ENCODE measurements at regions not wholly inside any gene's neighbourhood (a gene's known extent, or its start where the extent isn't known, plus 50 kb on each side); places are given as distances from the start of the nearest gene placed in this dataset.
"Not testable (repeated sequence)": the region's sequence is repeated elsewhere in the genome, so short reads cannot be mapped to it uniquely, and the experiment has no call there.

- Histone ChIP-seq H3K27ac (ENCODE audit: low read length) (no peak overlapping the region), H3K4me3 (ENCODE audit: low read length) (no peak overlapping the region), H3K4me1 (ENCODE audit: control insufficient read depth, insufficient read depth, low read length) (no peaks in the 10 kb centered on the region; the same call in 1 of the 2 replicates), H3K9me3 (ENCODE audit: control insufficient read depth, insufficient read depth, low read length) (no peaks in the 10 kb centered on the region), H3K27me3 (ENCODE audit: control insufficient read depth, insufficient read depth, low read length) (no peaks in the 10 kb centered on the region), H3K36me3 (ENCODE audit: control insufficient read depth, insufficient read depth, low read length) (no peaks in the 10 kb centered on the region)
- no peak for DNase-seq (ENCODE audit: low read depth, low spot score)
- WGBS (ENCODE audit: insufficient coverage, insufficient read length) = no CpG with 5 or more reads among the region's 1 CpG
These were observed 152.1 kb upstream of the PLXNC1 start for GRCh38 chr12:93996321-93996720.

- Histone ChIP-seq H3K9me3 (ENCODE audit: control insufficient read depth, insufficient read depth, low read length) (no peaks in the 10 kb centered on the region), H3K27ac (ENCODE audit: low read length) (no peak overlapping the region), H3K4me1 (ENCODE audit: control insufficient read depth, insufficient read depth, low read length) (no peaks in the 10 kb centered on the region), H3K4me3 (ENCODE audit: low read length) (no peak overlapping the region), H3K36me3 (ENCODE audit: control insufficient read depth, insufficient read depth, low read length) (no peaks in the 10 kb centered on the region), H3K27me3 (ENCODE audit: control insufficient read depth, insufficient read depth, low read length) (no peaks in the 10 kb centered on the region)
- DNase-seq (ENCODE audit: low read depth, low spot score) = no peak
- no CpG with 5 or more reads among the region's 1 CpG for WGBS (ENCODE audit: insufficient coverage, insufficient read length)
These were observed 146.7 kb upstream of the PLXNC1 start for GRCh38 chr12:94001691-94002090.

- no CpG with 5 or more reads among the region's 1 CpG for WGBS (ENCODE audit: insufficient coverage, insufficient read length)
- not testable (repeated sequence) for DNase-seq (ENCODE audit: low read depth, low spot score)
These were observed 145.5 kb upstream of the PLXNC1 start for GRCh38 chr12:94002925-94003324.

GRCh38 chr12:94007833-94008232 is 140.5 kb upstream of the PLXNC1 start:
- H3K4me3 ChIP-seq (ENCODE audit: low read length); H3K27me3 ChIP-seq (ENCODE audit: control insufficient read depth, insufficient read depth, low read length); DNase-seq (ENCODE audit: low read depth, low spot score); H3K9me3 ChIP-seq (ENCODE audit: control insufficient read depth, insufficient read depth, low read length); H3K36me3 ChIP-seq (ENCODE audit: control insufficient read depth, insufficient read depth, low read length); H3K4me1 ChIP-seq (ENCODE audit: control insufficient read depth, insufficient read depth, low read length); H3K27ac ChIP-seq (ENCODE audit: low read length): not testable (repeated sequence)
- WGBS (ENCODE audit: insufficient coverage, insufficient read length) = no CpG with 5 or more reads among the region's 6 CpGs

More at GRCh38 chr12:94002925-94003324, 145.5 kb upstream of the PLXNC1 start:
- H3K27me3 ChIP-seq (ENCODE audit: control insufficient read depth, insufficient read depth, low read length); H3K4me3 ChIP-seq (ENCODE audit: low read length); H3K36me3 ChIP-seq (ENCODE audit: control insufficient read depth, insufficient read depth, low read length); H3K4me1 ChIP-seq (ENCODE audit: control insufficient read depth, insufficient read depth, low read length); H3K27ac ChIP-seq (ENCODE audit: low read length); H3K9me3 ChIP-seq (ENCODE audit: control insufficient read depth, insufficient read depth, low read length): not testable (repeated sequence)

GRCh38 chr12:94010307-94010706 is 138.1 kb upstream of the PLXNC1 start:
- Histone ChIP-seq H3K27me3 (ENCODE audit: control insufficient read depth, insufficient read depth, low read length) (no peaks in the 10 kb centered on the region), H3K9me3 (ENCODE audit: control insufficient read depth, insufficient read depth, low read length) (no peaks in the 10 kb centered on the region), H3K27ac (ENCODE audit: low read length) (no peak overlapping the region), H3K36me3 (ENCODE audit: control insufficient read depth, insufficient read depth, low read length) (no peaks in the 10 kb centered on the region), H3K4me3 (ENCODE audit: low read length) (no peak overlapping the region), H3K4me1 (ENCODE audit: control insufficient read depth, insufficient read depth, low read length) (peaks cover 1% of the 10 kb centered on the region; the same call in 1 of the 2 replicates)
- peak; percentile 60 for DNase-seq (ENCODE audit: low read depth, low spot score)
- no CpG with 5 or more reads among the region's 3 CpGs for WGBS (ENCODE audit: insufficient coverage, insufficient read length)

GRCh38 chr12:94012071-94012470 is 136.3 kb upstream of the PLXNC1 start:
- H3K4me1 ChIP-seq (ENCODE audit: control insufficient read depth, insufficient read depth, low read length) = peaks cover 1% of the 10 kb centered on the region; the same call in 1 of the 2 replicates
- no peak overlapping the region for H3K4me3 ChIP-seq (ENCODE audit: low read length)
- H3K36me3 ChIP-seq (ENCODE audit: control insufficient read depth, insufficient read depth, low read length) = no peaks in the 10 kb centered on the region
- H3K9me3 ChIP-seq (ENCODE audit: control insufficient read depth, insufficient read depth, low read length) = no peaks in the 10 kb centered on the region; the same call in 1 of the 2 replicates
- no peak for DNase-seq (ENCODE audit: low read depth, low spot score)
- WGBS (ENCODE audit: insufficient coverage, insufficient read length) = no CpG with 5 or more reads among the region's 2 CpGs
- H3K27me3 ChIP-seq (ENCODE audit: control insufficient read depth, insufficient read depth, low read length) = no peaks in the 10 kb centered on the region
- no peak overlapping the region for H3K27ac ChIP-seq (ENCODE audit: low read length)

GRCh38 chr12:94012590-94012989 is 135.8 kb upstream of the PLXNC1 start:
- Histone ChIP-seq H3K27ac (ENCODE audit: low read length) (no peak overlapping the region), H3K9me3 (ENCODE audit: control insufficient read depth, insufficient read depth, low read length) (no peaks in the 10 kb centered on the region; the same call in 1 of the 2 replicates), H3K27me3 (ENCODE audit: control insufficient read depth, insufficient read depth, low read length) (no peaks in the 10 kb centered on the region), H3K36me3 (ENCODE audit: control insufficient read depth, insufficient read depth, low read length) (no peaks in the 10 kb centered on the region), H3K4me1 (ENCODE audit: control insufficient read depth, insufficient read depth, low read length) (peaks cover 1% of the 10 kb centered on the region; the same call in 1 of the 2 replicates), H3K4me3 (ENCODE audit: low read length) (no peak overlapping the region)
- DNase-seq (ENCODE audit: low read depth, low spot score) = no peak
- no CpG with 5 or more reads among the region's 1 CpG for WGBS (ENCODE audit: insufficient coverage, insufficient read length)

GRCh38 chr12:94017247-94017646 is 131.1 kb upstream of the PLXNC1 start:
- not testable (repeated sequence) for H3K27me3 ChIP-seq (ENCODE audit: control insufficient read depth, insufficient read depth, low read length); DNase-seq (ENCODE audit: low read depth, low spot score); H3K4me1 ChIP-seq (ENCODE audit: control insufficient read depth, insufficient read depth, low read length); H3K36me3 ChIP-seq (ENCODE audit: control insufficient read depth, insufficient read depth, low read length); H3K27ac ChIP-seq (ENCODE audit: low read length); H3K9me3 ChIP-seq (ENCODE audit: control insufficient read depth, insufficient read depth, low read length); H3K4me3 ChIP-seq (ENCODE audit: low read length)
- no CpG with 5 or more reads among the region's 2 CpGs for WGBS (ENCODE audit: insufficient coverage, insufficient read length)

- WGBS (ENCODE audit: insufficient coverage, insufficient read length) = no CpG with 5 or more reads among the region's 1 CpG
- DNase-seq (ENCODE audit: low read depth, low spot score) = no peak
- peaks cover 1% of the 10 kb centered on the region; the same call in 1 of the 2 replicates for H3K9me3 ChIP-seq (ENCODE audit: control insufficient read depth, insufficient read depth, low read length)
These were observed 128.0 kb upstream of the PLXNC1 start for GRCh38 chr12:94020335-94020734.

GRCh38 chr12:94023879-94024278 is 124.5 kb upstream of the PLXNC1 start:
- no peaks in the 10 kb centered on the region for H3K4me1 ChIP-seq (ENCODE audit: control insufficient read depth, insufficient read depth, low read length)
- DNase-seq (ENCODE audit: low read depth, low spot score) = no peak
- no peaks in the 10 kb centered on the region for H3K36me3 ChIP-seq (ENCODE audit: control insufficient read depth, insufficient read depth, low read length)
- no peak overlapping the region for H3K27ac ChIP-seq (ENCODE audit: low read length)
- no peak overlapping the region for H3K4me3 ChIP-seq (ENCODE audit: low read length)
- H3K27me3 ChIP-seq (ENCODE audit: control insufficient read depth, insufficient read depth, low read length) = no peaks in the 10 kb centered on the region
- no peaks in the 10 kb centered on the region for H3K9me3 ChIP-seq (ENCODE audit: control insufficient read depth, insufficient read depth, low read length)

More at GRCh38 chr12:94020335-94020734, 128.0 kb upstream of the PLXNC1 start:
- H3K27ac ChIP-seq (ENCODE audit: low read length) = no peak overlapping the region
- H3K27me3 ChIP-seq (ENCODE audit: control insufficient read depth, insufficient read depth, low read length) = no peaks in the 10 kb centered on the region
- H3K4me3 ChIP-seq (ENCODE audit: low read length) = no peak overlapping the region
- H3K4me1 ChIP-seq (ENCODE audit: control insufficient read depth, insufficient read depth, low read length) = no peaks in the 10 kb centered on the region
- H3K36me3 ChIP-seq (ENCODE audit: control insufficient read depth, insufficient read depth, low read length) = no peaks in the 10 kb centered on the region

- Histone ChIP-seq H3K4me1 (ENCODE audit: control insufficient read depth, insufficient read depth, low read length) (no peaks in the 10 kb centered on the region), H3K9me3 (ENCODE audit: control insufficient read depth, insufficient read depth, low read length) (no peaks in the 10 kb centered on the region), H3K27ac (ENCODE audit: low read length) (no peak overlapping the region), H3K36me3 (ENCODE audit: control insufficient read depth, insufficient read depth, low read length) (no peaks in the 10 kb centered on the region), H3K27me3 (ENCODE audit: control insufficient read depth, insufficient read depth, low read length) (no peaks in the 10 kb centered on the region), H3K4me3 (ENCODE audit: low read length) (no peak overlapping the region)
- no peak for DNase-seq (ENCODE audit: low read depth, low spot score)
- no CpG with 5 or more reads among the region's 4 CpGs for WGBS (ENCODE audit: insufficient coverage, insufficient read length)
These were observed 123.3 kb upstream of the PLXNC1 start for GRCh38 chr12:94025068-94025467.
